ENCODE measurements at regions not wholly inside any gene's neighbourhood (a gene's known extent, or its start where the extent isn't known, plus 50 kb on each side); places are given as distances from the start of the nearest gene placed in this dataset.

DNA sequence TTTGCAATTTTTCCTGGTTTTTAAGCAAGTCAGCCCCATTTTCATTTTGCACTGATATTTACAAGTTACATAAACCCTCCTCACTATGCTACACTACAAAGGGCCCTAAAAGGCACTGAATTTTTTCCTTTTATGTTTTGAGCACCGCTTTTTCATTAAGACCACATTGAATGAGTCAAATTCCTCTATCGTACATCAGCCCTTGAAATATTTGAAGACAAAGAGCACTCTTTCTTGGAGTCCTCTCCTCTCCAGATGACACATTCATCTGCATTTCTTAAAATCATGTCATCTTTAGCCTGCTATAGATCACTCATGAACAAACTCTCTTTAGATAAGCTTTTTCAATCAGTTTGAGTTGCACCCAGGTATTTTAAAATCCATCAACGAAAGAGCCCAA lies 306.6 kb upstream of the SOX11 start:
- TF ChIP-seq REST (IDR thresholded peaks at IDR 0.05; ENCODE audit: insufficient read depth in 1 of 2, low read depth in 2 of 2, low read length in 2 of 2) (no peak), FOXP2 (optimal IDR thresholded peaks at IDR 0.05; ENCODE audit: borderline replicate concordance, extremely low read depth, extremely low read length, insufficient read depth) (no peak), TAF1 (IDR thresholded peaks at IDR 0.05; ENCODE audit: borderline replicate concordance, insufficient read depth, low read length) (no peak), POLR2AphosphoS5 (IDR thresholded peaks at IDR 0.05; ENCODE audit: low read depth, low read length) (no peak), SIN3A (IDR thresholded peaks at IDR 0.05; ENCODE audit: borderline replicate concordance, insufficient read depth, low read length) (no peak)

- TF ChIP-seq POLR2AphosphoS5 (IDR thresholded peaks at IDR 0.05; ENCODE audit: low read depth, low read length) (no peak), FOXP2 (optimal IDR thresholded peaks at IDR 0.05; ENCODE audit: borderline replicate concordance, extremely low read depth, extremely low read length, insufficient read depth) (no peak), TAF1 (IDR thresholded peaks at IDR 0.05; ENCODE audit: borderline replicate concordance, insufficient read depth, low read length) (no peak), REST (IDR thresholded peaks at IDR 0.05; ENCODE audit: insufficient read depth in 1 of 2, low read depth in 2 of 2, low read length in 2 of 2) (no peak), SIN3A (IDR thresholded peaks at IDR 0.05; ENCODE audit: borderline replicate concordance, insufficient read depth, low read length) (no peak)
These were observed 304.8 kb upstream of the SOX11 start for GRCh38 chr2:5387406-5387805.

GRCh38 chr2:5389740-5390139 lies 302.4 kb upstream of the SOX11 start:
- TF ChIP-seq REST (IDR thresholded peaks at IDR 0.05; ENCODE audit: insufficient read depth in 1 of 2, low read depth in 2 of 2, low read length in 2 of 2) (no peak), FOXP2 (optimal IDR thresholded peaks at IDR 0.05; ENCODE audit: borderline replicate concordance, extremely low read depth, extremely low read length, insufficient read depth) (no peak), POLR2AphosphoS5 (IDR thresholded peaks at IDR 0.05; ENCODE audit: low read depth, low read length) (no peak), TAF1 (IDR thresholded peaks at IDR 0.05; ENCODE audit: borderline replicate concordance, insufficient read depth, low read length) (no peak), SIN3A (IDR thresholded peaks at IDR 0.05; ENCODE audit: borderline replicate concordance, insufficient read depth, low read length) (no peak)

- no peak for TF ChIP-seq SIN3A (IDR thresholded peaks at IDR 0.05; ENCODE audit: borderline replicate concordance, insufficient read depth, low read length)
- no peak for TF ChIP-seq POLR2AphosphoS5 (IDR thresholded peaks at IDR 0.05; ENCODE audit: low read depth, low read length)
- TF ChIP-seq REST (IDR thresholded peaks at IDR 0.05; ENCODE audit: insufficient read depth in 1 of 2, low read depth in 2 of 2, low read length in 2 of 2), result no peak
- no peak for TF ChIP-seq TAF1 (IDR thresholded peaks at IDR 0.05; ENCODE audit: borderline replicate concordance, insufficient read depth, low read length)
- no peak for TF ChIP-seq FOXP2 (optimal IDR thresholded peaks at IDR 0.05; ENCODE audit: borderline replicate concordance, extremely low read depth, extremely low read length, insufficient read depth)
These were observed 300.8 kb upstream of the SOX11 start for GRCh38 chr2:5391362-5391761.

- TF ChIP-seq TAF1 (IDR thresholded peaks at IDR 0.05; ENCODE audit: borderline replicate concordance, insufficient read depth, low read length) (no peak), SIN3A (IDR thresholded peaks at IDR 0.05; ENCODE audit: borderline replicate concordance, insufficient read depth, low read length) (no peak), REST (IDR thresholded peaks at IDR 0.05; ENCODE audit: insufficient read depth in 1 of 2, low read depth in 2 of 2, low read length in 2 of 2) (no peak)
These were observed 299.5 kb upstream of the SOX11 start for GRCh38 chr2:5392658-5393057.
